HG03108 (cell line): ENCODE measurements at regions not wholly inside any gene's neighbourhood (a gene's known extent, or its start where the extent isn't known, plus 50 kb on each side); places are given as distances from the start of the nearest gene placed in this dataset.

Experiments used
- ATAC-seq: cut with Tn5 transposase; IDR thresholded peaks from one replicate; pipeline ENCODE4 v1.9.1; 2021; ENCODE audit warnings: moderate library complexity; ENCODE audit not compliant: unreplicated experiment

DNA sequence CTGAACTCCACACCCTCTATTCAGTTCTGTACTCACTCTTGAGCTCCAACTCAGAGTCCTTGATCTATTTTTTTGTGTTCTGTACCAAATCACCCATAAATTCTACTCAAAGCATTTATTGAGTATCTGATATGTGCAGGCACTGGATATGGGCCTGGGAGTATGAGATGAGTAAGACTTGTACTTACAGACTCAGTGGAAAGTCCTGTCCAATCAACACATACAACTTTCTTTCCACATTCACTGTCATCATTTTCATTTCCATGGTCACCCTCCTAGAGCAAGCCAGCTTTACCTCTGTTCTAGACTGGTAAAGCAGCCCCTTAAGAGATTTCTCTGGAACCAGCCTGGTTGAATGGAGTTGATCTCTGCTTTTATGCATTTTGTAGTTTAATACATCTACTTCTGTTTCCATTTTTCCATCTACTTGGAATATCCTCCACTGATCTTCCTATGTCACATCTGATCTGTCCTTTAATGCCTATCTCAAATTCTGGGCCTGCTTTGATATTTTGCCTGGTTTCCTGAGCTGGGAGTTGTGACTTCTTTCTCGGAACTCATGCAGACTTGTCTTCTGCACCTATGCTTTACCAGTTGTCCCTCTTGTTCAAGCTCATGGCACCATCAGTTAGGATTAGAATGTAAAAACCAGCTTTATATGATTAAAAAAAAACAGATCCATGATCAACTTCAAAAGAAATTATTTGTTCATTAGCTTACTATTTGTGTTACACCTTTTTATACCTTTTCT is 96.9 kb upstream of the GLS start:
- ATAC-seq, result no peak

DNA sequence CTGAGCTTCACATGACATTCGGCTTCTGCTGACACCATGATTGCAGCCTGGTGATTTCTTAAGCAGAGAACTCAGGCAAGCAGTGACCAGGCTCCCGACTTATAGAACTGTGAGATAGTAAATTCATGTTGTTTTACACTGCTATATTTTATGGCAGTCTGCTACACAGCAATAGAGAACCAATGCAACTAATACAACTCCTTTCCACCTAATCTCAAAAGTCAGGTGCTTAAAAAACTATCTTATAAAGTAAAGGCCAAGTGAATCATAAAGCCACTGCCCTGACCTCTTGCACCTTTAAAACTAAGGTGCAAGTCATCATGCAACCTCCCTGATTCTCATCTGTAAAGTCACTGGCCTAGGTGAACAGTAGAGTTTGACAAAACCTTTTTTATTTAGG is 95.3 kb upstream of the GLS start:
- ATAC-seq, result no peak

- no peak for ATAC-seq
Observed at GRCh38 chr2:190786404-190787166, 94.0 kb upstream of the GLS start.

- ATAC-seq, result no peak
Observed at GRCh38 chr2:190787743-190788235, 92.8 kb upstream of the GLS start.

DNA sequence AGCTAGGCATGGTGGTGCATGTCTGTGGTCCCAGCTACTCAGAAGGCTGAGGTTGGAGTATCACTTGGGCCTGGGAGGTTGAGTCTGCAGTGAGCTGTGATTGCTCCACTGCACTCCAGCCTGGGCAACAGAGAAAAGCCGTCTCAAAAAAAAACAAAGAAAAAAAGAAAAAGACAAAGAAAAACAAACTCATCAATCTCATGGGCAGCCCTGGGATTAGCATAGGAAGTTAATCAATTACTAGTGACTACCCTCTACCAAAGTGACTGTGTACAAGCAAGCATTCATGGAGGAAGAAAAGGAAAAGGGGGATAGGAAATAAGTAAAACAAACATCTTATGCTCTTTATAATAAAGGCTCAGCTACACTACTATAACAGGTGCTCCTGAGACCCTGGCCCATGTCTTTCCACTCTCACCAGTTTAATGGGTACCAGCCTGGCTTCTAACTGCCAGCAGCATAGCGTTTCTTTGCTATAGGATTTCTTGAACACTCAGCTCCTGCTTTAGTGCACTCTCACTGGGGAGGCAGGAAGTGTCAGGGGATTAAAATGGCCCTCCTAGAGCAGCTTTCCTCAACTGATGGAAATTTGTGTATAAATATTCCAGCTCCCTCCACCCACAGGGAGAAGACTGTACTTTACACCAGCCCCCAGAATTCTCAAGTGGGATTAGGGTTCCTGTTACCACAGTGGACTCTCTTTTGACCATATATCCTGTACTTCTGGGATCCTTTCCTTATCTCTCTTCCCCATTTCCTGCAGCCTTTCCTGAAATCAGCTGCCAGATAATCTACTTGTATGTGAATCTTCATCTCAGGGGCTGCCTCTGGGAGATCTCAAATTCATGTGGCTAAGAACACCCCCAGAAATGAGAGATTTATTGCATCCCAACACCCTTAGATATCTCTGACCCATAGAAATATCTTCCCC is 91.3 kb upstream of the GLS start:
- ATAC-seq, result no peak

GRCh38 chr2:190791347-190791975 is 89.2 kb upstream of the GLS start:
- ATAC-seq, result no peak

GRCh38 chr2:190791976-190792575 is 88.5 kb upstream of the GLS start:
- ATAC-seq, result no peak

- ATAC-seq, result no peak
Observed at GRCh38 chr2:190792956-190793888, 87.4 kb upstream of the GLS start.

DNA sequence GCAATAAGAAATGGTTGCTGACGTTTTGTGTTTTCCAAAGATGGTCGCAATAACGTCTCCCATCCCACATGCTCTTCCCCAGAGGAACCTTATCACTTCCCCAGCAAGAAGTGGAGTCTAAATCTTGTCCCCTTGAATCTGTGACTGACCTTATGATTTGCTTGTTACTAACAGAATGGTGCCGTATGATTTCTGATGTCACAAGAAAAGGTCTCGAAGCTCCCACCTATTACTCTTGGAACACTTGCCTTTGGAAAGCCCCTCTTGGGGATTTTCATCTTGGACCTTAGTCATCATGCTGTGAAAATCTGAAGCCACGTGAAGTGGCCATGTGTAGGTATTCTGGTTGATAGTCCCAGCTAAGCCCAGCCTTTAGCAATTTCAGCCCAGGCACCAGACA is 86.2 kb upstream of the GLS start:
- ATAC-seq, result no peak

DNA sequence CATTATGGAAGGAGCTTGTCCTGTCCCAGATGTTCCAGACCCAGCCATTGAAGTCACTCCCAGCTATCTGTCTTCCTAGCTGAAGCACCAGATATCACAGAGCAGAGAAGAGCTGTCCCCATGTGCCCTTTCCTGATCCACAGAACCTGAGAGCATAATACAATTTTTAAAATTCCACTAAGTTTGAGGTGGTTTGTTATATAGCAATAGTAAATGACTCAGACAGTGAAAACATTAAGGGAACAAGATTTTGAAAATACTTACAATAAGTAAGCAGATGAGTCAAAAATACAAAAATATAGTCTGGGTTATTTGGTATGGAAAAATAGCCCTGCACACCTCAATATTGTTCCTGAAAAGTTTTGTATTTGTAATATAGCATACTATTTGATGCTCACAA is 85.8 kb upstream of the GLS start:
- ATAC-seq, result no peak

DNA sequence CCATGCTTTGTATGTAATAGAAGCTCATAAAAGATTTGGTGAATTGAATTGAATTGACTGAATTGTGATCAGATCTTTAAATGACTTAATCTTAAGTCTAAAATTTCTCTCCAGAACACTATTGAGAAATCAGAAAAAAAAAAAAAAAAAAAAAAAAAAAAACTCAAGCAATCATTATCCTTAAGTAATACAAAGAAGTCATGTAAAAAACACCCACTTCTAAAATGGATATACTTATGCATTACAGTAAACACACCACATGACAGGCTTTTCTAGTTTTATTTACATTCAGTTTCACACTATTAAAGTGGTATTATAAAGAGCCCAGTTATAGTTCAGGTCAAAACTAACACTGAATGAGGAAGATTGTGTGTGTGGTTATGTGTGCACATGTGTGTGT is 84.9 kb upstream of the GLS start:
- no peak for ATAC-seq

- no peak for ATAC-seq
Observed at GRCh38 chr2:190799999-190800398, 80.6 kb upstream of the GLS start.

- no peak for ATAC-seq
Observed at GRCh38 chr2:190800528-190800927, 80.1 kb upstream of the GLS start.

GRCh38 chr2:190802129-190802528 is 78.5 kb upstream of the GLS start:
- no peak for ATAC-seq

DNA sequence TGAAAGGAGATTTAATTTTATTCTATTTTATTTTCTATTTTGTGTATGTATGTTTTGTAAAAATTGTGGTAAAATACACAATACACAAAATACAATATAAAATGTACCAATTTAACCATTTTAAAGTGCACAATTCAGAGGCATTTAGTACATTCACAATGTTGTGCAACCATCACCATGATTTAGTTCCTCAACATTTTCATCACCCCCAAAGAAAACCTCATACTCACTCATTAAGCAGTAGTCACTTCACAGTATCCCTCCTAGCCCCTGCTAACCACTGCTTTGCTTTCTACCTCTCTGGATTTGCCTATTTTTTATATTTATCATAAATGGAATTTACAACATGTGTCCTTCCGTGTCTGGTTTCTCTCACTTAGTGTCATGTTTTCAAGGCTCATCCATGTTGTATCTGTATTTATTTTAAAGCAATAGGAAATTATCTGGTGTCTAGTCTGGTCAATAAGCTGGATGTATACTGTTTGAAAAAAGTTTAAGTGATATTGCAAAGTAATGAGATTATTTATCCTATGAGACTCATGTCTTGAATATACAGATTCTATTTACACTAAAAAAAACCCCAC is 77.9 kb upstream of the GLS start:
- no peak for ATAC-seq

DNA sequence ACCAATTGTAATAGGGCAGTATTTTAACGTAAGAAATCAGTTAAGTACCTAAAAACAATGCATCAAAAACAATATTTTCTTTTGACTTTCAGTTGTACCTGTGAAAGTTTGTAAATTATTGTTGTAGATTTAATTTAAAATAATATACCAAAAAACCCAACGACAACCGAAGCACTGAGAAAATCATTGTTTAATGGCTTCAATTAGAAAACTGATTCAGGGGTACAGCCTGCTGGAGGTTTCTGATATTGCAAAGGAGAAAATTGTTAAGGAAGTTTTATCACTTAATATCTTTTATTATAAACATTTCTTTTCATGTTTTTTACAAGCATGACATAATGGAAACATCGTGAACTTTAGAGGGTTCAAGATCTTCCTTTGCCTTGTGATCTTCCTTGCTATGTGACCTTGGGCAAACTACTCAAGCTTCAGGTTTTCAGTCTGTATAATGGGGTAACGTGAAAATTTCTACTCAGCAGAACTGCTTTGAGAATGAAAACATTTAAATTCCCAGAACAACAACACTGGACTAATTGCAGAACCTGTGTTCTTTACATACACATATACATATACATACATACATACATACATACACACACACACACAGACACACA is 76.3 kb upstream of the GLS start:
- no peak for ATAC-seq

GRCh38 chr2:190805126-190805525 is 75.5 kb upstream of the GLS start:
- no peak for ATAC-seq

DNA sequence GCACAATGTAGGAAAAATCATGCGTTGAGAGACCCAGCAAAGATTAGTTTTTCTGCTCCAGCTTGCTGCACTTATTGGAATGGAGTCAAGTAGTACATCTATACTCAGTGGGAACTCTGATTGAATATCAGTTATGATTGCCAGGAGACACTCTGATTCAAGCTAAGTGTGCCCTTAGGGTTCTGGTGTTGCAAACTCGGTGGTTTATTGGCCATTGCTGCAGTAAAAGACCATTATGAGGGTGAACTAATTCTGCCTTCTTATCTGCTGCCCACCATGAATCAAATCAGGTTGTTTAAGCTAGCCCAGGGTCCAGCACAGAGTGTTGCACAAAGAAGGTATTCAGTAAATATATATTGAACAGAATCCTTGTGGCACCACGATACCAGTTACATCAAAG is 74.8 kb upstream of the GLS start:
- no peak for ATAC-seq

DNA sequence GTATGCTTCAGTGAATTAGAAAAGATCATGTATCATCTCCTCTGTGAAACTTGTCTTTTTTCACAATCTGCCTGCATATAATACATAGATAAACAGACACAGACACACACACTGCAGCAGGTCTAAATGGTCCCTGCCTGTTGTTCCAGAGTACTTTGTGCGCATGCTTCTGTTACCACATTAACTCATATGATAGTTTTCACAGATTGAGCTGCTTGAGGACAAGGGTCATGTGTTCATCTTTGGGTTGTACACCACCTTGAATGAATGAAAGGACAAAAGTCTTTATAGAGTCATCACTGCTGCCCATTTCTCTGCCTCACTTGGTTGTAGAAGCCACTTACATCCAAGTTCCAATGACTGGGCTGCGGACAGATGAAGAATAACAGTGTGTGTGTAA is 72.7 kb upstream of the GLS start:
- no peak for ATAC-seq
